WERI-Rb-1 (cell line): ENCODE measurements at regions not wholly inside any gene's neighbourhood (a gene's known extent, or its start where the extent isn't known, plus 50 kb on each side); places are given as distances from the start of the nearest gene placed in this dataset.

Source experiments
- DNase-seq: peaks from one replicate; pipeline ENCODE4 v3.0.0-alpha.2; 2020
- H3K27ac ChIP-seq: fragments of 250-450 bp; sonication (Bioruptor Pico); 2 replicates; pipeline ENCODE4 v1.5.1; 2020; ENCODE audit warnings: mild to moderate bottlenecking, moderate library complexity
- H3K27me3 ChIP-seq: fragments of 250-450 bp; sonication (Bioruptor Pico); 2 replicates; pipeline ENCODE4 v1.5.1; 2021; ENCODE audit warnings: mild to moderate bottlenecking, low read depth, moderate library complexity; ENCODE audit not compliant: insufficient read depth, severe bottlenecking
- H3K36me3 ChIP-seq: fragments of 250-450 bp; sonication (Bioruptor Pico); 2 replicates; pipeline ENCODE4 v1.5.1; 2020; ENCODE audit warnings: mild to moderate bottlenecking, moderate library complexity
- H3K4me3 ChIP-seq: 2 replicates; pipeline ENCODE4 v1.5.1; 2011; ENCODE audit warnings: low read depth, mild to moderate bottlenecking, control low read depth, low read length
- H3K9me3 ChIP-seq: fragments of 250-450 bp; sonication (Bioruptor Pico); 2 replicates; pipeline ENCODE4 v1.5.1; 2021; ENCODE audit warnings: mild to moderate bottlenecking, moderate library complexity; ENCODE audit not compliant: severe bottlenecking
- TF ChIP-seq, protein P1 (sequence below): IDR thresholded peaks from 2 replicates; pipeline ENCODE4 v1.5.1; 2011; ENCODE audit warnings: low read depth, mild to moderate bottlenecking, control low read depth, inconsistent platforms, low read length

DNA sequence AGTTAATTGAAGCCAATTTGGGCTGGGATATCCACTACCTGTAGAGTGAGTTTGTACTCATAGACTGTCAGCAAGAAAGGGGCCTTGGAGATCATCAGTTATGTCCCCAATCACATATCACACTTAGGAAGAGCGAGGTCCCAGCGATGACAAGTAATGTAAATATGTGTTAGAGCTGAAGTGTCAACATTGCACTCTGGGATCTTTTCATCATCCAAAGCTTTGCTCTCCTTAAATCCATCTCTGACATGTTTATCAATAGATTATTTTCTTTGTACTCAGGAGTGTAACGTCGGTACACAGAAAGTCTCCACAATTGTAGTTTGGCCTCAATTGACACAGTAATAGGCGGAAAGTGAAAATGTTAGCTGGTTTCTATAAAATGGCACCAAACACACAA, 113.7 kb upstream of the TPRG1 start:
- H3K9me3 ChIP-seq = no peaks in the 10 kb centered on the region
- no peak overlapping the region for H3K4me3 ChIP-seq
- no peaks in the 10 kb centered on the region for H3K36me3 ChIP-seq
- H3K27ac ChIP-seq = no peak overlapping the region
- TF ChIP-seq, protein P1, sequence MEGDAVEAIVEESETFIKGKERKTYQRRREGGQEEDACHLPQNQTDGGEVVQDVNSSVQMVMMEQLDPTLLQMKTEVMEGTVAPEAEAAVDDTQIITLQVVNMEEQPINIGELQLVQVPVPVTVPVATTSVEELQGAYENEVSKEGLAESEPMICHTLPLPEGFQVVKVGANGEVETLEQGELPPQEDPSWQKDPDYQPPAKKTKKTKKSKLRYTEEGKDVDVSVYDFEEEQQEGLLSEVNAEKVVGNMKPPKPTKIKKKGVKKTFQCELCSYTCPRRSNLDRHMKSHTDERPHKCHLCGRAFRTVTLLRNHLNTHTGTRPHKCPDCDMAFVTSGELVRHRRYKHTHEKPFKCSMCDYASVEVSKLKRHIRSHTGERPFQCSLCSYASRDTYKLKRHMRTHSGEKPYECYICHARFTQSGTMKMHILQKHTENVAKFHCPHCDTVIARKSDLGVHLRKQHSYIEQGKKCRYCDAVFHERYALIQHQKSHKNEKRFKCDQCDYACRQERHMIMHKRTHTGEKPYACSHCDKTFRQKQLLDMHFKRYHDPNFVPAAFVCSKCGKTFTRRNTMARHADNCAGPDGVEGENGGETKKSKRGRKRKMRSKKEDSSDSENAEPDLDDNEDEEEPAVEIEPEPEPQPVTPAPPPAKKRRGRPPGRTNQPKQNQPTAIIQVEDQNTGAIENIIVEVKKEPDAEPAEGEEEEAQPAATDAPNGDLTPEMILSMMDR = no peak
- H3K27me3 ChIP-seq = no peaks in the 10 kb centered on the region
- DNase-seq = no peak

DNA sequence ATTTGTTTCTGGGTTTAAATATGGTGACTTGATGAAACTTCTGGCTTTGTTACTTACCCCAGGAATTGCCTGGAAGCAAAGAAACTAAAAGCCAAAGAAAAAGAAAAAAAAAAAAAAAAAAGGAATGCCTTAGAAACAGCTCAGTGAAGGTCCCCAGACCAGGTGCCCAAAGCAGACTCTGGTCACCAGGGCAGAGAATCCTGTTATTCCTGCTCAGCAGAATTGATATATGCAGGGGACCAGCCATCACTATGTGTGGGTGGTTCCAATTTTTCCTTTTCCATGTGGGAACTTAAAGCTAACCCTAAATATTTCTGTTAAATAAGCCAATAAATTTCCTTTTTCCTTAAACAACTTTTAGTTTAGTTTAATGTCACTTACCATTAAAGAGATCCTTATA, 100.8 kb upstream of the TPRG1 start:
- TF ChIP-seq, protein P1 = no peak
- Histone ChIP-seq H3K9me3 (no peaks in the 10 kb centered on the region), H3K36me3 (no peaks in the 10 kb centered on the region), H3K27ac (no peak overlapping the region), H3K27me3 (no peaks in the 10 kb centered on the region), H3K4me3 (no peak overlapping the region)
- no peak for DNase-seq

DNA sequence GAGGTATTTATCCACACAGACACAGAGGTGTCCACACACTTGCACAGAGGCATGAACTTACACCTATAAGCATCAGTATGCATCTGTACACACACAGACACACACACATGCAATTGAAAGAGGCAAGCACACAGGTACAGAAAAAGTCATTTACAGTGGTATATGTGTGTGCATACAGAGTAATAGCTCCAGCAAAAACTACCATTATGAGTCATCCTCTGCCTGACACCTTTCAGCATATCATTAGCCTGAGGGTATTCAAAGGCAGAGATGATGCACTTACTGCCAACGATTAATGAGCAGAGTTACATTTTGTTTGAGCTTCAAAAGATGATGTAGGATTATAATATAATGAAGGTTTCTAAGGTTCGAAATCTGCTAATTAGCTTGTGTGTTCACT, 100.3 kb upstream of the TPRG1 start:
- Histone ChIP-seq H3K27ac (no peak overlapping the region), H3K4me3 (no peak overlapping the region), H3K9me3 (no peaks in the 10 kb centered on the region), H3K27me3 (no peaks in the 10 kb centered on the region), H3K36me3 (no peaks in the 10 kb centered on the region)
- no peak for DNase-seq
- TF ChIP-seq, protein P1 = no peak

DNA sequence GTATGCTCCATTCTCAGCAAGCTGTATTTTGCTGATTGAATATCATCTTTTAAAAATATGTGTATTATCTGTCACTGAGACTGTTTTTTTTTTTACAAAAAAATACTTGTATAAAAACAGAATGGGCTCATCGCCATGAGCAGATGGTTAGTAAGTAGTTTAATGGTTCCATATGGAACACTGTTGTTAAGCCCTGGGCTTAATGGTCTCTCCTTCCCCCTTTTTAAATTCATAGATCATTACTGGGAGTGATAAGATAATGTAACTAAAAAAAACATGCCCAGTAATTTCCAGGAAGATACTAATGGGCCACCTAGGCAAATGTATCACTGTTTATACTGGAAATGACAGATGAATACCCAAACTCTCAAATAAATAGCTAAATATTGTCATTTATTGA, 95.3 kb upstream of the TPRG1 start:
- Histone ChIP-seq H3K9me3 (no peaks in the 10 kb centered on the region), H3K36me3 (no peaks in the 10 kb centered on the region), H3K27me3 (no peaks in the 10 kb centered on the region), H3K27ac (peak overlapping the region; percentile 49; the same call in 1 of the 2 replicates), H3K4me3 (no peak overlapping the region)
- TF ChIP-seq, protein P1 = no peak
- no peak for DNase-seq

DNA sequence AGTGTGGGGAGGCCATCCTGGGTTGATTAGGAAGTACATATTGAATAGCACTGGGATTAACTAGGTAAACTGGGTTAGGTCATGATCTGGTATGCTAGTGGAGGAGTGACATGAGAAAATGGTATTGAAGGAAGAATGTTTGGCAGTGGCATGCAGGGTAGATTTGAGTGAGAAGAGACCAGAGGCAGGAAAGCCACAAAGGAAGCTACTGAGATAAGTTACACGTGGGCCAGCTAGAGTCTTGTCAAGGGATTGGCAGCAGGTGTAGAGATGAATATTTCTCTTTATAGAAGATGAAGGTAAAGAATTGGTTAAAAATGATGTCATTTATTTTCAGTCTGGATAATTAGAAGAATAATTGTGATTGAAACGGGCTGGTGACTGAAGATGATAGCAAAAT, 91.0 kb upstream of the TPRG1 start:
- DNase-seq = no peak
- TF ChIP-seq, protein P1 = no peak
- Histone ChIP-seq H3K36me3 (no peaks in the 10 kb centered on the region), H3K9me3 (no peaks in the 10 kb centered on the region), H3K27me3 (no peaks in the 10 kb centered on the region), H3K27ac (no peak overlapping the region), H3K4me3 (no peak overlapping the region)

DNA sequence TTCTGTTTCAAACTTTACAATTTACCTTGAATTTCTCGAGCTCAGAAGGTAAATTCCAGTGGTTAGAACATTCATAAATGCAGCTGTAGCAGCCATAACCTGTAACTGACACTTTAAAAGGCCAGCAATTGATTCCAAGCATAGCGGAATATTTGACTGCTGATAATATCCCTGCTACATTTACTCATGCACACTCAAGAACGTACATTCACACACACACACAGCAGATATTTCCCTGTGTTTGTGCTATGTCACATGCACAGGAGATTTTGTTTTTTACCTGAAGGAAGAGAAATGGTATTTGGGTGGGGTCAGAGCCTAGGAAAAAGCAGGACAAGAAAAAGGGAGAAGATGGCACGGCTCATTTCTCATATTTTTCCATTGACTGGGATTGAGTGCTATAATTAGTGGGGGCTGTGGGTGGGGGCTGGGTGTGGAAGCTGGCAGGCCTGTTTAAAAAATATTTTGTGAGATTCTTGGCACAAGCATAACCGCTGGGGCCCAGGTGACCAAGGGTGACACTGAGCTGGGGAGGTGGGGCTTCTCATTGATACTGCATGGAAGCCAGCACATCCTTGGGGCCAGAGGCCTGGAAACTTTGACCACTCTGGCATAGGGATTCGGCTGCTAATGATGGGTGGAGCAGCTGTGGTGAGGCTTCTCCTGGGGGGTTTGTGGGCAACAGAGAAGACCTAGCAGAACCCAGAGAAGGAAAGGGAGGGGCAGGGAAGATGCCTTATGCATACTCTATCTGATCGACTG, 88.9 kb upstream of the TPRG1 start:
- Histone ChIP-seq H3K27ac (no peak overlapping the region), H3K27me3 (no peaks in the 10 kb centered on the region), H3K4me3 (no peak overlapping the region), H3K36me3 (no peaks in the 10 kb centered on the region), H3K9me3 (no peaks in the 10 kb centered on the region)
- DNase-seq = no peak
- TF ChIP-seq, protein P1 = no peak
